ENCODE measurements at regions not wholly inside any gene's neighbourhood (a gene's known extent, or its start where the extent isn't known, plus 50 kb on each side); places are given as distances from the start of the nearest gene placed in this dataset.

DNA sequence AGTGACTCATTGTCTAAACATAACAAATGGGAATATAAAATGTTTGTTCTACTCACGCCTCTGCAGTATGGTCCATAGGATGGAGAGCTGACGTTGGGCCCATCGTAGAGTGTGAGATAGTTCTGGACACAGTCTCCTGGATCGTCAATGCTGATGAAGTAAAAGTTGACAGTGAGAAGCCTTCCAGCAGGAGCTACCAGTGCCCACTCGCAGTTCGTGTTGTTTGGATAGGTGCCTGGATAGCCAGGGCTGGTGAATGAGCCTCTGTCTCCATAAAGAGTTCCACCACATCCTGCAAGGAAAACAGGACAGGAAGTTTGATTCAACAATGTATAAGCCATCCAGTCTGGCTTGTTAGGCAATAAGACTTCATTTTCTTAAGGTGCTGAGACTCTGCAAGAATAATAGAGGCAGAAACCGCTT is 79.6 kb downstream of the OR13A1 start:
- Histone ChIP-seq H3K27me3 (ENCODE audit: control insufficient read depth, insufficient read depth, low read length) (no peaks in the 10 kb centered on the region), H3K9me3 (ENCODE audit: control insufficient read depth, insufficient read depth, low read length) (no peaks in the 10 kb centered on the region), H3K27ac (ENCODE audit: low read depth, low read length) (no peak overlapping the region), H3K4me3 (ENCODE audit: low read depth, low read length) (no peak overlapping the region)
- TF ChIP-seq, protein P1, sequence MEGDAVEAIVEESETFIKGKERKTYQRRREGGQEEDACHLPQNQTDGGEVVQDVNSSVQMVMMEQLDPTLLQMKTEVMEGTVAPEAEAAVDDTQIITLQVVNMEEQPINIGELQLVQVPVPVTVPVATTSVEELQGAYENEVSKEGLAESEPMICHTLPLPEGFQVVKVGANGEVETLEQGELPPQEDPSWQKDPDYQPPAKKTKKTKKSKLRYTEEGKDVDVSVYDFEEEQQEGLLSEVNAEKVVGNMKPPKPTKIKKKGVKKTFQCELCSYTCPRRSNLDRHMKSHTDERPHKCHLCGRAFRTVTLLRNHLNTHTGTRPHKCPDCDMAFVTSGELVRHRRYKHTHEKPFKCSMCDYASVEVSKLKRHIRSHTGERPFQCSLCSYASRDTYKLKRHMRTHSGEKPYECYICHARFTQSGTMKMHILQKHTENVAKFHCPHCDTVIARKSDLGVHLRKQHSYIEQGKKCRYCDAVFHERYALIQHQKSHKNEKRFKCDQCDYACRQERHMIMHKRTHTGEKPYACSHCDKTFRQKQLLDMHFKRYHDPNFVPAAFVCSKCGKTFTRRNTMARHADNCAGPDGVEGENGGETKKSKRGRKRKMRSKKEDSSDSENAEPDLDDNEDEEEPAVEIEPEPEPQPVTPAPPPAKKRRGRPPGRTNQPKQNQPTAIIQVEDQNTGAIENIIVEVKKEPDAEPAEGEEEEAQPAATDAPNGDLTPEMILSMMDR (IDR thresholded peaks at IDR 0.05; ENCODE audit: low read depth, low read length) = no peak
- CTCF ChIA-PET = interaction anchor here (1.0 to 2.1 kb wide), 8 partner anchors 14 to 217 kb away, joined by 3 to 15 read pairs (median 4); no protein-coding TSS in a partner anchor
- DNase-seq (ENCODE audit: low read depth, low spot score) = no peak
- POLR2A ChIA-PET = no interaction called here

DNA sequence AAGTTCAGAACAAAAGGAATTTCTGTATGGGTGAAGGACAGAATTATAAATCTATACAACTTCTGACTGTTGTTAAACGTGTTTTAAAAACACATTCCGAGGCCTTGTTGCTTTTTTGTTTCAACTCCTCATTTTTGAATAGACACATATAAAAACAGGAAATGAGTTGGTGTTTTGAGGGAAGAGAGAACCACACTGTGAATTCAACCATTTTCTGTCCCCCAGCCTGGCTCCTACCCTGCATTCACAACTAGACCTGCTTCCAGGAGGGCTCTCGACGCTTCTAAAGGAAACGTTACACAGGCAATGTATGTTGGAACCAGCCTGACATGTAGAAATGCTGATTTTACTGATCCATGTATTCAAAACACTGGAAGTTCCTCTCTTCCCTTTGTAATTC is 76.5 kb downstream of the OR13A1 start:
- no peak overlapping the region for H3K27ac ChIP-seq (ENCODE audit: low read depth, low read length)
- H3K4me3 ChIP-seq (ENCODE audit: low read depth, low read length) = no peak overlapping the region
- POLR2A ChIA-PET = no interaction called here
- CTCF ChIA-PET = no interaction called here
- no peak for DNase-seq (ENCODE audit: low read depth, low spot score)
- H3K27me3 ChIP-seq (ENCODE audit: control insufficient read depth, insufficient read depth, low read length) = peaks cover 4% of the 10 kb centered on the region
- no peaks in the 10 kb centered on the region for H3K9me3 ChIP-seq (ENCODE audit: control insufficient read depth, insufficient read depth, low read length)
- TF ChIP-seq, protein P1 (IDR thresholded peaks at IDR 0.05; ENCODE audit: low read depth, low read length) = no peak

DNA sequence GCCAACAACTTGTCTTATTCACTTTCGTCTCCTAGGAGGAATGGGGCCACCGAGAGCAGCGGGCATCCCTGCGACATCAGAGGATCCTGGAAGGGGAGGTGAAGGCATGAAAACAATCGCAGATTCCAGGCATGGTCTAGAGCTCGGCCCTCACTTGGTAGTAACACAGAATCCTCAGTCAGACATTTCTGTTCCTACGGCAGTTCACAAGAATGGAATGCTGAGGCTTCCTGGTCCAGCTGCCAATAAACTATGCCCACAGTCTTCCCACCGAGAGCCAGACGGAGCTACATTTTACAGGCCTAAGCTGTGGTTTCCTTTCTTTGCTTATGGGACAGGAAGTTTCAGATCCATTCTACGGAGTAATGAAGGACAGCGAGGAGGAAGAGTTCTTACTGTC is 75.8 kb downstream of the OR13A1 start:
- CTCF ChIA-PET = interaction anchor here (1.4 kb wide), 1 partner anchor 10 kb away, joined by 10 read pairs; no protein-coding TSS in a partner anchor
- POLR2A ChIA-PET = no interaction called here
- TF ChIP-seq, protein P1 (IDR thresholded peaks at IDR 0.05; ENCODE audit: low read depth, low read length) = no peak
- Histone ChIP-seq H3K27me3 (ENCODE audit: control insufficient read depth, insufficient read depth, low read length) (peaks cover 4% of the 10 kb centered on the region), H3K9me3 (ENCODE audit: control insufficient read depth, insufficient read depth, low read length) (no peaks in the 10 kb centered on the region), H3K27ac (ENCODE audit: low read depth, low read length) (no peak overlapping the region), H3K4me3 (ENCODE audit: low read depth, low read length) (no peak overlapping the region)
- DNase-seq (ENCODE audit: low read depth, low spot score) = no peak

DNA sequence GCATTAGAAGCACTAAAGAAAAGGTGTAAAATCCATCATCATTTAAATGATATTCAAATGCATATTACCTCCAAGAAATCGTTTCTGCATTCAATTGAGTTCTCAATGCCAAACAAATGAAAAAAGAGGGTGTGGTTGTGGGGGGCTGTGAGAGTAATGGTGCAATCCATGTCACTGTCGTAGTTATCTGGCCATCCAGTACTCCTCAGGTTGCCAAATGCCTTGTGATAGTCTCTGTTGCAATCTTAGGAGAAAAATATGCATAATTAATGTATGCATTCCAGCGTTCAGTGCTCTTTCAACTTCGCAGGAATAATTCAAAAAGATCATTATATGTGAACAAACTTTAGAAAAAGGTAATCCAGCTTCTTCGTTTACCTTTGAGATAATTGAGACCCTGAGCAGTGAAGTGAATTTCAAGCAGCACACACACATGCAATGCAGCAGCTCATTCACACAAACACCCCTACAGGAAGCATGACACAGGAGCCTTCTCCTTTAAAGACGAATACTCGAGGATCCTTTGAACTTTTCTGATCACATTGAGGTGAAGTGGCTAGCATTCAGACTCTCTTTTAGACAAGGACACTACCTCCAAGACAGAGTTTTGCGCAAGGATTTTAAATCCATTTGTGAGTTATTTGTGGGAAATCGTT is 73.4 kb downstream of the OR13A1 start:
- Histone ChIP-seq H3K4me3 (ENCODE audit: low read depth, low read length) (no peak overlapping the region), H3K27me3 (ENCODE audit: control insufficient read depth, insufficient read depth, low read length) (peaks cover 4% of the 10 kb centered on the region), H3K9me3 (ENCODE audit: control insufficient read depth, insufficient read depth, low read length) (no peaks in the 10 kb centered on the region), H3K27ac (ENCODE audit: low read depth, low read length) (no peak overlapping the region)
- DNase-seq (ENCODE audit: low read depth, low spot score) = no peak
- POLR2A ChIA-PET = no interaction called here
- TF ChIP-seq, protein P1 (IDR thresholded peaks at IDR 0.05; ENCODE audit: low read depth, low read length) = no peak
- CTCF ChIA-PET = interaction anchor here (1.4 kb wide), 1 partner anchor 10 kb away, joined by 3 read pairs; no protein-coding TSS in a partner anchor

DNA sequence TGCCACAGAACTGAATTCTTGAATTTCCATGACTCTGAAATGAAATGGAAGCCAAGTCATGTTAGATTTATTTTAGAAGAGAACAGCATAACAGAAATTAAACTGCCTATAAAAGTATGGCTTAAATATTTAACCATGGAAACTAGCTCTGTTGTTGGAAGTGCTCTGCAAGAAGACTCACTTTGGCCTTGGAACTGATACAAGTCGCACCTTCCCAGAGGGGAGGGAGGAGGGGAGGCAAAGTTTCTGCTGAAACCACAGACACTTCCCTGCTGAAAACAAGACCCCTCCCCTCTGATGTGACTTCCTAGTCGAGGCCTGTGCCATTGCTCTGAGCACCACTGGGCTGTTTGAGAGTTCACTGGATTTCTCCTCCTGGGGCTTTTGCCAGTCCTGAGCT is 72.1 kb downstream of the OR13A1 start:
- H3K27ac ChIP-seq (ENCODE audit: low read depth, low read length) = no peak overlapping the region
- TF ChIP-seq, protein P1 (IDR thresholded peaks at IDR 0.05; ENCODE audit: low read depth, low read length) = no peak
- ChIA-PET POLR2A (no interaction called here), CTCF (interaction anchor here (0.8 kb wide), 1 partner anchor 8 kb away, joined by 3 read pairs; no protein-coding TSS in a partner anchor)
- H3K4me3 ChIP-seq (ENCODE audit: low read depth, low read length) = no peak overlapping the region
- no peaks in the 10 kb centered on the region for H3K9me3 ChIP-seq (ENCODE audit: control insufficient read depth, insufficient read depth, low read length)
- DNase-seq (ENCODE audit: low read depth, low spot score) = no peak
- H3K27me3 ChIP-seq (ENCODE audit: control insufficient read depth, insufficient read depth, low read length) = peaks cover 4% of the 10 kb centered on the region
